ENCODE measurements at regions not wholly inside any gene's neighbourhood (a gene's known extent, or its start where the extent isn't known, plus 50 kb on each side); places are given as distances from the start of the nearest gene placed in this dataset.

GRCh38 chr18:45249246-45249661 is 366.0 kb upstream of the SLC14A2 start:
- TF ChIP-seq CTCF (IDR thresholded peaks at IDR 0.05; ENCODE audit: low read depth, low read length) (no peak), MYC (IDR thresholded peaks at IDR 0.05; ENCODE audit: low read depth, low read length) (no peak), MAX (IDR thresholded peaks at IDR 0.05; ENCODE audit: low read depth, low read length) (no peak), POLR2A (IDR thresholded peaks at IDR 0.05; ENCODE audit: extremely low read depth, insufficient read length) (no peak)
- no peak for DNase-seq (ENCODE audit: low read depth)
- H3K4me3 ChIP-seq (ENCODE audit: low read depth, low read length): no peak overlapping the region

- no peak overlapping the region for H3K4me3 ChIP-seq (ENCODE audit: low read depth, low read length)
- no peak for DNase-seq (ENCODE audit: low read depth)
- no peak for TF ChIP-seq POLR2A (IDR thresholded peaks at IDR 0.05; ENCODE audit: extremely low read depth, insufficient read length)
- TF ChIP-seq MAX (IDR thresholded peaks at IDR 0.05; ENCODE audit: low read depth, low read length): no peak
- TF ChIP-seq MYC (IDR thresholded peaks at IDR 0.05; ENCODE audit: low read depth, low read length): no peak
- TF ChIP-seq CTCF (IDR thresholded peaks at IDR 0.05; ENCODE audit: low read depth, low read length): no peak
These were observed 364.8 kb upstream of the SLC14A2 start for GRCh38 chr18:45250479-45250878.

- TF ChIP-seq POLR2A (IDR thresholded peaks at IDR 0.05; ENCODE audit: extremely low read depth, insufficient read length) (no peak), MYC (IDR thresholded peaks at IDR 0.05; ENCODE audit: low read depth, low read length) (no peak), CTCF (IDR thresholded peaks at IDR 0.05; ENCODE audit: low read depth, low read length) (no peak), MAX (IDR thresholded peaks at IDR 0.05; ENCODE audit: low read depth, low read length) (no peak)
- no peak for DNase-seq (ENCODE audit: low read depth)
- H3K4me3 ChIP-seq (ENCODE audit: low read depth, low read length): no peak overlapping the region
These were observed 364.0 kb upstream of the SLC14A2 start for GRCh38 chr18:45251236-45251635.

GRCh38 chr18:45252474-45252873 is 362.8 kb upstream of the SLC14A2 start:
- TF ChIP-seq POLR2A (IDR thresholded peaks at IDR 0.05; ENCODE audit: extremely low read depth, insufficient read length) (no peak), MAX (IDR thresholded peaks at IDR 0.05; ENCODE audit: low read depth, low read length) (no peak), CTCF (IDR thresholded peaks at IDR 0.05; ENCODE audit: low read depth, low read length) (no peak), MYC (IDR thresholded peaks at IDR 0.05; ENCODE audit: low read depth, low read length) (no peak)
- H3K4me3 ChIP-seq (ENCODE audit: low read depth, low read length): no peak overlapping the region
- no peak for DNase-seq (ENCODE audit: low read depth)

- H3K4me3 ChIP-seq (ENCODE audit: low read depth, low read length): no peak overlapping the region
- no peak for DNase-seq (ENCODE audit: low read depth)
- TF ChIP-seq POLR2A (IDR thresholded peaks at IDR 0.05; ENCODE audit: extremely low read depth, insufficient read length): no peak
- no peak for TF ChIP-seq MAX (IDR thresholded peaks at IDR 0.05; ENCODE audit: low read depth, low read length)
- TF ChIP-seq CTCF (IDR thresholded peaks at IDR 0.05; ENCODE audit: low read depth, low read length): no peak
- TF ChIP-seq MYC (IDR thresholded peaks at IDR 0.05; ENCODE audit: low read depth, low read length): no peak
These were observed 362.2 kb upstream of the SLC14A2 start for GRCh38 chr18:45253056-45253565.
